Astrocyte (in vitro differentiated cells and primary cell): ENCODE measurements at regions not wholly inside any gene's neighbourhood (a gene's known extent, or its start where the extent isn't known, plus 50 kb on each side); places are given as distances from the start of the nearest gene placed in this dataset.

Experiments
- DNase-seq: peaks from one replicate; pipeline ENCODE4 v3.0.0-alpha.2; 2010; ENCODE audit warnings: low read depth
- FAIRE-seq: peaks from 2 replicates; lab custom pipeline; 2011; peaks lifted over from hg19 to GRCh38; lab: Jason Lieb, UNC
- H2AFZ ChIP-seq: 2 replicates; pipeline ENCODE4 v1.6.0; 2012; ENCODE audit warnings: low read depth, low read length, inconsistent platforms
- H3K27ac ChIP-seq: 2 replicates; pipeline ENCODE4 v1.5.1; 2011; ENCODE audit warnings: low read depth, low read length, inconsistent platforms
- H3K27me3 ChIP-seq: 2 replicates; pipeline ENCODE4 v1.6.0; 2011; ENCODE audit warnings: low read length, inconsistent platforms; ENCODE audit not compliant: insufficient read depth
- H3K36me3 ChIP-seq: 2 replicates; pipeline ENCODE4 v1.5.1; 2011; ENCODE audit warnings: low read length, inconsistent platforms; ENCODE audit not compliant: insufficient read depth
- H3K4me1 ChIP-seq: 2 replicates; pipeline ENCODE4 v1.5.1; 2011; ENCODE audit warnings: low read length, inconsistent platforms; ENCODE audit not compliant: insufficient read depth
- H3K4me2 ChIP-seq: 2 replicates; pipeline ENCODE4 v1.6.0; 2012; ENCODE audit warnings: low read length, inconsistent platforms
- H3K4me3 ChIP-seq: 2 replicates; pipeline ENCODE4 v1.5.1; 2011; ENCODE audit warnings: low read depth, mild to moderate bottlenecking, low read length, inconsistent platforms; ENCODE audit not compliant: insufficient read depth
- H3K79me2 ChIP-seq: 2 replicates; pipeline ENCODE4 v1.6.0; 2012; ENCODE audit warnings: mild to moderate bottlenecking, low read length, inconsistent platforms; ENCODE audit not compliant: insufficient read depth
- H3K9ac ChIP-seq: 2 replicates; pipeline ENCODE4 v1.6.0; 2012; ENCODE audit warnings: mild to moderate bottlenecking, low read length, inconsistent platforms
- H3K9me3 ChIP-seq: 2 replicates; pipeline ENCODE4 v1.5.1; 2012; ENCODE audit warnings: low read depth, mild to moderate bottlenecking, low read length, inconsistent platforms; ENCODE audit not compliant: insufficient read depth
- H4K20me1 ChIP-seq: 2 replicates; pipeline ENCODE4 v1.6.0; 2012; ENCODE audit warnings: low read length, inconsistent platforms; ENCODE audit not compliant: insufficient read depth
- H3K27ac Mint-ChIP-seq: one replicate; pipeline ENCODE4 v1.8.0; 2021; ENCODE audit warnings: mild to moderate bottlenecking, mixed read lengths; ENCODE audit not compliant: unreplicated experiment
- H3K27me3 Mint-ChIP-seq: one replicate; pipeline ENCODE4 v1.8.0; 2021; ENCODE audit warnings: low read depth, mixed read lengths; ENCODE audit not compliant: unreplicated experiment
- H3K36me3 Mint-ChIP-seq: one replicate; pipeline ENCODE4 v1.8.0; 2021; ENCODE audit warnings: low read depth, mixed read lengths; ENCODE audit not compliant: unreplicated experiment
- H3K4me1 Mint-ChIP-seq: one replicate; pipeline ENCODE4 v1.8.0; 2021; ENCODE audit warnings: low read depth, mixed read lengths; ENCODE audit not compliant: unreplicated experiment
- H3K4me3 Mint-ChIP-seq: one replicate; pipeline ENCODE4 v1.8.0; 2021; ENCODE audit warnings: mild to moderate bottlenecking, moderate library complexity, mixed read lengths; ENCODE audit not compliant: unreplicated experiment
- H3K9me3 Mint-ChIP-seq: one replicate; pipeline ENCODE4 v1.8.0; 2021; ENCODE audit warnings: mild to moderate bottlenecking, mixed read lengths; ENCODE audit not compliant: unreplicated experiment
- EZH2 ChIP-seq: IDR thresholded peaks from 2 replicates; pipeline ENCODE4 v1.6.1; 2012; ENCODE audit warnings: mild to moderate bottlenecking, low read length, inconsistent platforms; ENCODE audit not compliant: insufficient read depth
- TF ChIP-seq, protein P1 (sequence below): IDR thresholded peaks from 2 replicates; pipeline ENCODE4 v1.5.1; 2011; ENCODE audit warnings: low read depth, mild to moderate bottlenecking, inconsistent platforms, low read length, moderate library complexity; ENCODE audit not compliant: insufficient read depth

DNA sequence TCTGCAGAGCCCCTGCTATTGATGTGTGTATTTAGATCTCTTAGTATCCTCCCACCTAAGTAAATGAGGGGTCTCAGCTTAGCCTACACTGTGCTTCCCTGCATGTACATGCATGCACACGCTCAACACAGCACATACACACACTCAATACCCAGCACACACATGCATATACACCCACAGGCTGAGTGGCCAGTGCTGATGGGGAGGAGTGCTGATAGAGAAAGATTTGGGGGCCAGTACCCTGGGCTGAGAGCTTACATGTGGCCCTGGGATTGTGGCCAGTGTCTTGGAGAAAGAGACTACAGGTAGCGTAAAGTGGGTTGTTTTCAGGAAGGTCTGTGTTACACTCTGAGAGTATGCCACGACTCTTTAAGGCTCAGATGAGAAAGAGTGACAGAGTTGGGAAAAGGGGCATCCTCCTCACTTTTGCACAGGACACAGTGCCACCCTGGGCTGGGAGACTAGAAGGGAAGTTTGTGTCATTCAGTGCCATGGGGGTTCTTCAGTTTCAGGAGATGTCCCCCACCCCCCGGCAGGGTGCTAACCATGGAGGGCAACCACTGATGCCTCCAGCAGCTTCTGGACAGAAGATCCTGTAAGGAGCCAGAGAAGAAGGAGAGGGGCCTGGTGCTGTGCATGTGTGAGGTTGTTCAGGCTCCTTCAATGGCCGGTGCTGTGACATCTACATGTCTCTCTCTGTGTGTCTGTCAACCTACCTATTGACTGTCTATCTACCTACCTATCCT is 166.8 kb downstream of the RHOU start:
- Mint-ChIP-seq H3K9me3 (no peaks in the 10 kb centered on the region), H3K4me1 (peaks cover 6% of the 10 kb centered on the region), H3K27ac (no peak overlapping the region), H3K36me3 (no peaks in the 10 kb centered on the region), H3K4me3 (no peak overlapping the region), H3K27me3 (peaks cover 32% of the 10 kb centered on the region)
- no peaks in the 10 kb centered on the region for H3K36me3 ChIP-seq
- TF ChIP-seq, protein P1, sequence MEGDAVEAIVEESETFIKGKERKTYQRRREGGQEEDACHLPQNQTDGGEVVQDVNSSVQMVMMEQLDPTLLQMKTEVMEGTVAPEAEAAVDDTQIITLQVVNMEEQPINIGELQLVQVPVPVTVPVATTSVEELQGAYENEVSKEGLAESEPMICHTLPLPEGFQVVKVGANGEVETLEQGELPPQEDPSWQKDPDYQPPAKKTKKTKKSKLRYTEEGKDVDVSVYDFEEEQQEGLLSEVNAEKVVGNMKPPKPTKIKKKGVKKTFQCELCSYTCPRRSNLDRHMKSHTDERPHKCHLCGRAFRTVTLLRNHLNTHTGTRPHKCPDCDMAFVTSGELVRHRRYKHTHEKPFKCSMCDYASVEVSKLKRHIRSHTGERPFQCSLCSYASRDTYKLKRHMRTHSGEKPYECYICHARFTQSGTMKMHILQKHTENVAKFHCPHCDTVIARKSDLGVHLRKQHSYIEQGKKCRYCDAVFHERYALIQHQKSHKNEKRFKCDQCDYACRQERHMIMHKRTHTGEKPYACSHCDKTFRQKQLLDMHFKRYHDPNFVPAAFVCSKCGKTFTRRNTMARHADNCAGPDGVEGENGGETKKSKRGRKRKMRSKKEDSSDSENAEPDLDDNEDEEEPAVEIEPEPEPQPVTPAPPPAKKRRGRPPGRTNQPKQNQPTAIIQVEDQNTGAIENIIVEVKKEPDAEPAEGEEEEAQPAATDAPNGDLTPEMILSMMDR: no peak
- no peak for TF ChIP-seq EZH2
- no peaks in the 10 kb centered on the region for H3K9me3 ChIP-seq
- H3K27me3 ChIP-seq: peaks cover 64% of the 10 kb centered on the region
- no peaks in the 10 kb centered on the region for H4K20me1 ChIP-seq
- H3K9ac ChIP-seq: no peak overlapping the region
- no peak overlapping the region for H3K4me2 ChIP-seq
- no peaks in the 10 kb centered on the region for H3K79me2 ChIP-seq
- DNase-seq: no peak
- FAIRE-seq: no peak
- no peak overlapping the region for H3K4me3 ChIP-seq
- peaks cover 23% of the 10 kb centered on the region for H3K4me1 ChIP-seq
- no peak overlapping the region for H3K27ac ChIP-seq
- H2AFZ ChIP-seq: no peak overlapping the region

DNA sequence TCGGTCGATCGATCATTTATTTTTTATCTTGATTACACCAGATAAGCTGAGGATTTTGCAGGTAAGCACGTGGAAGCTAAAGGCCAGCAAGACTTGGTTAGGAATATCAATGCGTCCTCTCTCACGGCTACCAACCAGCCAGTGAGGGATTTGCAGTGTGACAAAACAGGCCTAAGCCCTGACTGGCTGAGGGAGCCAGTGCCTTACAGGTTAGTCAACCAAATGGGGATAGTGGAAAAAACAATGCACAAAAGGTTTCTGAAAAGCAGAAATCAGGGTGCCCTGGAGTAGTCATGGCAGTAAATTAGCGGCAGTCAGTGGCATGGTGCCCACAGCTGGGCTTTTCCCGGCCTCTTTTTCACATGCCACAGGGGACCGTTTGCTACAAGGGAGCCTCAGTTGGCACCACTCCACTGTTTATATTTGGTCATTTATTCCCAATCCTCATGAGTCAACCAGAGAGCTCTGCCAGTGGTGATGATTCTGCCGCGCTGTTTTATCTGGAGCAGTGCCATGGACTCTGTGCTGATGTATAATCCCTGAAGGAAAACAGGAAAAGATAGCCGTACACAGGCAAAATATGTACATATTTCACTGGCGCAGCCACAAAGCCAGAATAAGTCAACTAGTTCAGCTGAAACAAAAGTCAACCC is 167.6 kb downstream of the RHOU start:
- Histone ChIP-seq H2AFZ (no peak overlapping the region), H4K20me1 (no peaks in the 10 kb centered on the region), H3K4me3 (no peak overlapping the region), H3K4me1 (peaks cover 23% of the 10 kb centered on the region), H3K79me2 (no peaks in the 10 kb centered on the region), H3K9ac (no peak overlapping the region), H3K4me2 (peak overlapping the region; percentile 69), H3K27me3 (peaks cover 63% of the 10 kb centered on the region), H3K9me3 (no peaks in the 10 kb centered on the region), H3K36me3 (no peaks in the 10 kb centered on the region), H3K27ac (no peak overlapping the region)
- FAIRE-seq (peak; percentile 95), DNase-seq (peak; percentile 97)
- peaks cover 25% of the 10 kb centered on the region for H3K27me3 Mint-ChIP-seq
- H3K27ac Mint-ChIP-seq: no peak overlapping the region
- H3K9me3 Mint-ChIP-seq: no peaks in the 10 kb centered on the region
- no peak for TF ChIP-seq EZH2
- TF ChIP-seq, protein P1: no peak
- peaks cover 6% of the 10 kb centered on the region for H3K4me1 Mint-ChIP-seq
- H3K4me3 Mint-ChIP-seq: no peak overlapping the region
- no peaks in the 10 kb centered on the region for H3K36me3 Mint-ChIP-seq
